ENCODE measurements at regions not wholly inside any gene's neighbourhood (a gene's known extent, or its start where the extent isn't known, plus 50 kb on each side); places are given as distances from the start of the nearest gene placed in this dataset.
"Not testable (repeated sequence)": the region's sequence is repeated elsewhere in the genome, so short reads cannot be mapped to it uniquely, and the experiment has no call there.

DNA sequence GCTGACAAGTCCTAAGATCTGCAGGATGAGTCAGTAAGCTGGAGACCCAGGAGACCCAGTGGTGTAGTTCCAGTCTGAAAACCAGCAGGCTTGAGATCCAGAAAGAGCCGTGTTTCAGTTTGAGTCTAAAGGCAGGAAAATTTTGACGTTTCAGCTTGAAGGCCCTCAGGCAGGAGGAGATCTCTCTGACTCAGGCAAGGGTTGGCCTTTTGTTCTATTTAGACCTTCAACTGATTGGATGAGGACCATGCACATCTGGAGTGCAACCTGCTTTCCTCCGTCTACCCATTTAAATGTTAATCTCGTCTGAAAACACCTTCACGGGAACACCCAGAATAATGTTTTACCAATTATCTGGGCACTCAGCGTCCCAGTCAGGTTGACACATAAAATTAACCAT lies 69.5 kb downstream of the NPIPA7 start:
- DNase-seq (ENCODE audit: extremely low read depth in 1 of 2, low read depth in 1 of 2) = not testable (repeated sequence)

DNA sequence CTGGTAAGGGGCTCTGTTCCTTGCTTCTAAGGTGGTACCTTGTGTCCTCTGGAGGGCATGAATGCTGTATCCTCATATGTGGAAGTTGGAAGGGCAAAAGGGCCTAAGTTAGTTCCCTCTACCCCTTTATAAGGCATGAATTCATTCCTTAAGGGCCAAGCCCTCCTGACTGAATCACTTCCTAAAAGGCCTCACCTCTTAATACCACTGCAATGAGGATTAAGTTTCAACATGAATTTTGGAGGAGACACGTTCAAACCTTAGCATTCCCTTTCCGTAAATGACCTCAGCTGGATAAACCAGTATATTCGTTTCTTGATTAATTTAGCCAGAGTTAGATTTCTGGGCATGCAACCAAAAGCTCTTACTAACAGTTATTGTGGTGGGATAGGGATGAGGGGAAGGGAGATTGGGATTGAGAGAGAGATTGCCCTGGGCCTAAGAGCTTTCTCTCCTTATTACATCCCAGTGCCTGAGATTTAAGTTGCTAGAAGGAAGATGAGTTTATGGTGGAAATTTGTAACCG lies 70.8 kb downstream of the NPIPA7 start:
- not testable (repeated sequence) for DNase-seq (ENCODE audit: extremely low read depth in 1 of 2, low read depth in 1 of 2)

DNA sequence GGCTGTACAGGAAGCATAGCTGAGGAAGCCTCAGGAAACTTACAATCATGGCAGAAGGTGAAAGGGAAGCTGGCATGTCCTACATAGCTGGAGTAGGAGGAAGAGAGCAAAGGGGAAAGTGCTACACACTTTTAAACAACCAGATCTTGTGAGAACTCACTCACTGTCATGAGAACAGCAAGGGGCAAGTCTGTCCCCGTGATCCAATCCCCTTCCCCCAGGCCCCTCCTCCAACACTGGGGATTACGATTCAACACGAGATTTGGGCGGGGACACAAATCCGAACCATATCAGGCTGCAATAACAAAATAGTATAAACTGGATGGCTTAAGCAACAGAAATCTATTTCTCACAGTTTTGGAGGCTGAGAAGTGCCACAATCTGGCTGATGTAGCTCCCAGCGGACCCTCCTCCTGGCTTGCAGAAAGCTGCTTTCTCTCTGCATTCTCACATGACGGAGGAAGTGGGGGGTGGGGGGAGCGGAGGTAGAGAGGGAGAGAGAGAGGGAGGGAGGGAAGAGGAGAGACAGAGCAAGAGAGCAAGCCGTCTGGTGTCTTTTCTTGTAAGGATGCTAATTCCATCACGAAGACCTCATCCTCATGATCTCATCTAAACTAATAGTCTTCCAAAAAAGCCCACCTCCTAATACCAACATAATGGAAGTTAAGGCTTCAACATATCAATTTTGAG lies 72.9 kb downstream of the NPIPA7 start:
- not testable (repeated sequence) for DNase-seq (ENCODE audit: extremely low read depth in 1 of 2, low read depth in 1 of 2)

DNA sequence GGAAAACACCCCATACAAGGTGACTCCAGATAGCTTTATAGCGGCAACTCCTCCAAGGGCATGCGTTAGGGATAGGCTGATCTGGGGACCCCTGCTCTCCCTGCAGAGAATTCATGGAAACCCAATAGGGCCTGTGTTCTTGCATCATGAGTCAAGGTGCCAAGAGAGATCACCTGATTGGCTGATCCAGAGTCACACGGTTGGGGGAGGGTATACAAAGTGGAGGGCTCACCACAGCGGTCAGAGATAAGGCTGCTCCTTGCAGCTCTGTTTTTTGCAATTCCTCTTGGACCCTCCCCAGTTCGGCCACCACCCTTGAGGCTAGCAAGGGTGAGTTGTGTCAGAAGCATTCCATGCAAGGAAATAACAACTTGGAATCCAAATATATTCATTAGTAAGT lies 79.6 kb downstream of the NPIPA7 start:
- DNase-seq (ENCODE audit: extremely low read depth in 1 of 2, low read depth in 1 of 2) = not testable (repeated sequence)

DNA sequence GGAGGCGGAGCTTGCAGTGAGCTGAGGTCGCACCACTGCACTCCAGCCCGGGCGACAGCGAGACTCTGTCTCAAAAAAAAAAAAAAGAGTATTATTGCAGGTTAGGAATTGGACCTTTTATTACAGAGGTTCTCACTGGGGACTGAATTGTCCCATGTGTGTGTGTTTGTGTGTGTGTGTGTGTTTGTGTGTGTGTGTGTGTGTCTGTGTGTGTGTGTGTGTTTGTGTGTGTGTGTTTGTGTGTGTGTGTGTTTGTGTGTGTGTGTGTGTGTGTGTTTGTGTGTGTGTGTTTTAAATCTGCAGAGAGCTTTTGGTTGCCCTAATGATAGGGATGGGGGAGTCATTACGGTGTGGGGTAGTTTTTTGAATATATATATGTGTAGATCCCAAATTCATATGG lies 84.9 kb downstream of the NPIPA7 start:
- DNase-seq (ENCODE audit: extremely low read depth in 1 of 2, low read depth in 1 of 2) = not testable (repeated sequence)

DNA sequence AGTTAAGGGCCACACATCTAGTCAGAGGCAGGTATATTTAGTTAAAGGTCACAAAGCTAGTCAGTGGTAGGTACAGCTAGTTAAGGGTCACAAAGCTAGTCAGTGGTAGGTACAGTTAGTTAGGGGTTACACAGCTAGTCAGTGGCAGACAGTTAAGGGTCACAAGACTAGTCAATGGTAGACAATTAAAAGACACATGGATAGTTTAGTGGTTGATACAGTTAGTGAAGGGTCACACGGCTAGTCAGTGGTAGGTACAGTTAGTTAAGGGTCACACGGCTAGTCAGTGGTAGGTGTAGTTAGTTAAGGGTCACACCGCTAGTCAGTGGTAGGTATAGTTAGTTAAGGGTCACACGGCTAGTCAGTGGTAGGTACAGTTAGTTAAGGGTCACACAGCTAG lies 110.0 kb downstream of the NPIPA7 start:
- not testable (repeated sequence) for DNase-seq (ENCODE audit: extremely low read depth in 1 of 2, low read depth in 1 of 2)

DNA sequence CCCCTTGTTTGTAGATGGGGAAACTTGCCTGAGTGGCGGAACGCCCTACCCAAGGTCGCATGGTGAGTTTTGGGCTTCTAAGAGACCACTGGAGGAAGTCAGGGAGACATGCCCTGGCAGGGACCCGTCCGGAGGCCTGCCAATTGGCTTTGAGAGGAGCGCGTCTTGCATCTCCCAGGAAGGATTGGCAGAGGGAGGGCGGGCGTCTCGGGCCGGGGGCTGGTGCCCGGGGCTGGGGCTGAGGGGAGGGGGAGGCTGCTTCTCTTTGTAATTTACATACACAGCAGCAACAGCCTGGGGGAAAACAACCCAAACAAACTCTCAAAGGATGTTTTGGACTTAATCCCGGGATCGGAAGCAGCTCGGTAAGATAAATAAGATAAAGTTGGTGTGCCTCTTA lies 110.5 kb downstream of the NPIPA7 start:
- not testable (repeated sequence) for DNase-seq (ENCODE audit: extremely low read depth in 1 of 2, low read depth in 1 of 2)

DNA sequence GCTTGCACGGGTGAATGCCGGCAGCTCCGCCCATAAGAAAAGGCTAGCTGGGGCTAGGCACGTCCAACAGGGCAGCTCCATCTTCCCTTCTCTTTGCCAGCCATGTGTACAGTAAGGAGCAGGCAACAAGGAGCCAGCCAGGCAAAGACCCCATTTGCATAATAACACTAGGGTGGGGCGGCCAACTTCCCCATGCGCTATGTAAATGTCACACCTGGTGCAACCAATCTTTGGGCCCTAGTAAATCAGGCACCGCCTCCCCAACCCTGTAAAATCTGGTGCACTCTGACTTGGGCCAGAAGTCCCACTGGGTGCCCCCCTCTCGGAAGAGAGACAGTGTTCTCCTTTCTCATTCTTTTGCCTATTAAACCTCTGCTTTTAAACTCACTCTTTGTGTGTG lies 115.2 kb downstream of the NPIPA7 start:
- not testable (repeated sequence) for DNase-seq (ENCODE audit: extremely low read depth in 1 of 2, low read depth in 1 of 2)

DNA sequence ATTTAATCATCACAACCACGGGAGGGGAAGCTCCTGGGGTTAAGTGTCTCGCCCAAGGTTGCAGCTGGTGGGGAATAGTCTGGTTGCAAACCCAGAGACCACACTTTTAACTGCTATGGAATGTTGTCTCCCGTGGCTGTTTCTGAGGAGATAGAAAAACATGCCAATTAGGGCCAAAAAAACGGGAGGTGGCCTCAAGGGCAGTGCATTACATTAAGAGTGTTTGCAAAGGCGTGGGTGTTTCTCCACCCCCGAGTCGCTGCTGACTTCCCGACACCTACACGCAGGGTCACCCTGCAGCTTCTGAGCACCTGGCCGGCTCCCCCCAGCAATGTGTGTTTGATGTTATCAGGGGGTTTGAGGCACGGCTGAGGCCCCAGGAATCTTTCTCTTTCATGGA lies 116.1 kb downstream of the NPIPA7 start:
- DNase-seq (ENCODE audit: extremely low read depth in 1 of 2, low read depth in 1 of 2) = not testable (repeated sequence)

DNA sequence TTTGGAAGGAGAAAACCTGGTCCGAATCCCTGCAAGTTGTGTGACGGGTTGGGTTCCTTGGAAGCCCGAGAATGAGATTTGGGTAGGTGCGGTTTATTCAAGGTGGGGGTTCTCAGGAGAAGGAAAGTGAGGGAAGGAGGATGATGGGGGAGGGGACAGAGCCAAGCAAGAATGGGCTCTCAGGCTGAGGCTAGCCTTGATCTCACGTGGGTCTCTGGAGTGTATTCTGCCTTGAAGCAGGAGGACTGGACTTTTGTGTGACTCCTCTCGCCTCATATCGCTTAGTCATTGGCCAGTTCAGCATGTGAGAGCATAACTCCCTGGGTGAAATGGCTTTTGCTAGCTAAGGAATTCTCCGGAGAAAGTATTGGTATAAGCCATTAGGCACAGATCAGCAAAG lies 120.9 kb downstream of the NPIPA7 start:
- DNase-seq (ENCODE audit: extremely low read depth in 1 of 2, low read depth in 1 of 2) = not testable (repeated sequence)

DNA sequence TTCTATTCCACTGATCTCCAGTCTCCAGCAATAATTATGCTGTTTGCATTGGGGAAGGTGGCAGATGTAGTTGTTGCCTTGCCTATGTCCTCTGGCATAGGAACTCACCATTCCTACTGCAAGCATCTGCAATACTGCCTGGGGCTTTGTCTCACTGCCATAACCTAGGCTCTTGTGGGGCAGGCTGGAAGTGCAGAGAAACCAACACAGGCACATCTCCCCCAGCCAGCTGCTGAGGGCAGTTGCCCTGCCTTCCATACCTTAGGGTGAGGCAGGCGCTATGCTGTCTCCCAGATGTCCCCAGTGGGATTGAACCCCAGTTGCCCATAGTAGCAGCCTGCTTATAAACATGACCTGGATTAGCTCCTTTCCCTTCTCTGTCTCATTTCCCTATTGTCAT lies 128.1 kb downstream of the NPIPA7 start:
- DNase-seq (ENCODE audit: extremely low read depth in 1 of 2, low read depth in 1 of 2) = not testable (repeated sequence)

DNA sequence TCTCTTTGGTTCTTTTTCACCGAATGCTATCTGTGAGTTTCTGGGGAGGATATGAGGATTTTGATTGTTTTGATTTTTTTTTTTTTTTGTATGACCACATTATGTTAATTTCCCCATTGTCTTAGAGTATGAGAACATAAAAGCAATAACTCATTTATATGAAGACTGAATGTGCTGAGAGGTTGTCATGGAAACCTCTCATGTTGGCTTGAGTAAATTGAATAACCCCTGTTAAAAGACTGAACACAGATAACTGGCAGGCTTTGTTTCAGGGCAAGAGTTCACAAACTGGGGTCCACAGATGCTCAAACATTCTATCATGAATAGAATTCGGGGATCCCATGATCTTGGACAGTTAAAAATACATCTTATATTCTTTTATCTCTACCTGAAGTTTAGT lies 129.4 kb downstream of the NPIPA7 start:
- not testable (repeated sequence) for DNase-seq (ENCODE audit: extremely low read depth in 1 of 2, low read depth in 1 of 2)

DNA sequence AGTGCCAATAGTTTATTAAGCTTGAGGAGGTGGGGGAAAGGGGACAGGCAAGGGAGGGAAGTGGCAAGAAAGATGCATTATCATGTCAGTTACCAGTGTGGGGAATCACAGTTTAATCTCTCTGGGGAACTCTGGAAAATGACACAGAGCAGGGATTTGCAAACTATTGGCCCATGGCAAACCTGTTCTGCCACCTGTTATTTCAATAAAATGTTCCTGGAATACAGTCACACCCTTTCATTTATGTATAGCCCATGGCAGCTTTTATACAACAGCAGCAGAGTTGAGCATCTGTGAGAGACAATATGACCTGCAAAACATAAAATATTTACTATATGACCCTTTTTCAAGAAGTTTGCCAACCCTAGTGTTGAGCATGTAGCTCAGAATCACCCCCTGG lies 140.5 kb downstream of the NPIPA7 start:
- not testable (repeated sequence) for DNase-seq (ENCODE audit: extremely low read depth in 1 of 2, low read depth in 1 of 2)

DNA sequence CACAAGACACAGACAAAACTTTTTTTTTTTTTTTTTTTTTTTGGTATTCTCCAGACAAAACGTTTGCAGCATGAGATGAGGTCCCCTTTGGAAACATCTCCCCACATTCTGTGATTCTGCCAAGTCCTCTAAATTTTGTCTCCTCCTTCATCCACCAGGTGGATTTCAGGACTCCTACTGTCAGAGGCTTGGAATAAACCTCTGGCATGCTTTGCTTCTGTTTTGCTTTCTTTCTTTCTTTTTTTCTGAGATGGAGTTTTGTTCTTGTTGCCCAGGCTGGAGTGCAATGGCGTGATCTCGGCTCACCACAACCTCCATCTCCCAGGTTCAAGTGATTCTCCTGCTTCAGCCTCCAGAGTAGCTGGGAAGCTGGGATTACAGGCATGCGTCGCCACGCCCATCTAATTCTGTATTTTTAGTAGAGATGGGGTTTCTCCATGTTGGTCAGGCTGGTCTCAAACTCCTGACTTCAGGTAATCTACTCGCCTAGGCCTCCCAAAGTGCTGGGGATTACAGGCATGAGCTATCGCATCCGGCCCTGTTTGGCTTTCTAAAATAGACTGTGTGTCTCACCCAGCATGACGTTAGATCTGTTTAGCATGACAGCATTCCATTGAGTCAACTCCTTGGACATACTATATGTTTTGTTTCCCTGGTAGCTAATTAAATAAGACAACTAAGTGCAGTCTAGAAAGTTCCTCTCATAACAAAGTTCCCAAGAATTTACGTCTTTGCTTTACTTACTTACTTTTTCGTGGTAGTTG lies 142.5 kb downstream of the NPIPA7 start:
- not testable (repeated sequence) for DNase-seq (ENCODE audit: extremely low read depth in 1 of 2, low read depth in 1 of 2)

DNA sequence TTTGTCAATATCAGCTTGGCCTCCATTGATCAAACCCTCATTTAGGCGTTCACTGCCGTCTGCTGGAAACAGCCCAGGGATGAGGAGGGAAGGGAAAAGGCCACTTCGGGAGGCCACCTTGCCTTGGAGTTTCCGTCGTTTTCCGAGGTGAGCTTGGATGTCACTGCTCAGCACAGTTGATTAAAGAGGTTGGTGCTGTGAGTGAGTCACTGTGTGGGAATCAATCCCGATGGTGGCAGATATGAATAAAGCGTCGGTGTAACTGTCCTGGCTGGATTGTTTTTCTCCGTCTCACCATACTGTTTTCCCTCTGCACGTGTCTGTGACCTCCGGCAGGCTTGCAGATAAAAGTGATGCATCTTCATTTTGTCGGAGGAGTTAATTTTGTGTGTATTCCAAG lies 148.1 kb downstream of the NPIPA7 start:
- DNase-seq (ENCODE audit: extremely low read depth in 1 of 2, low read depth in 1 of 2) = not testable (repeated sequence)

DNA sequence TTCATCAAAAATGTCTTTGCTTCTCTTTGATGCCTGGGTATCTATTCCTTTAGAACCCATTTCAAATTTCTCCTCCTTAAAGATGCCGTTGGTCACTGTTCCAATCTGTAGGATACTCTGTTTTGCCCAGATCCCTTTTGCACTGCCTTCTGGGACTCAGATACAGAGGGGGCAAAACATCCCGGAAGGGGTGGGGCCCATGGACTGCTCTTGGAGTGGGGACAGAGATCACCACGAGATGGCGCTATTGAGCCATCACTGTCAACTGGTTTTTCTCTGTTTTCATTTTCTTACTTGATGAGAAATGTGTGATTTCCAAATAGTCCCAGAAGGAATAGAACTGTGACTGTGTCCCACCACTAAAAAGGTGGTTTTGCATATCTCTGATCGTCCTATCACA lies 151.8 kb downstream of the NPIPA7 start:
- DNase-seq (ENCODE audit: extremely low read depth in 1 of 2, low read depth in 1 of 2) = not testable (repeated sequence)

DNA sequence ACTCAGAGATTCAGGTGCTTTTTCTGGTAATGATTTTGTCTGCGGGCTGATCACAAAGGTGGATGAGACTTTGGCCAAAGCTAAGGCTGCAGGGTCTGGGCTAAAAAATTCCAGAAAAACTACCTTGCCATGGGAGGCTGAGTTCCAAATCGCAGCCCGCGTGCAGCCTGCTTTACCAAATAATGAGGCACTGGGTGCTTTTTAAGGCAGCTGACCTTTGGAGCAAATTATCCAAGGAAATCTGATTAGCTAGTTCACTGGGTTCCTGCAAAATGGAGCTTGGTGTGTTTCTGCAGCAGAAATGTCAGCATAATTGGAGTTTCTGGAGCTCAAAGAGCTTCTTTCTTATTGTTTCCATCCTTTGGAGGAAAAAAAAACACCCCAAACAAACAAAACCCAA lies 156.6 kb downstream of the NPIPA7 start:
- not testable (repeated sequence) for DNase-seq (ENCODE audit: extremely low read depth in 1 of 2, low read depth in 1 of 2)

DNA sequence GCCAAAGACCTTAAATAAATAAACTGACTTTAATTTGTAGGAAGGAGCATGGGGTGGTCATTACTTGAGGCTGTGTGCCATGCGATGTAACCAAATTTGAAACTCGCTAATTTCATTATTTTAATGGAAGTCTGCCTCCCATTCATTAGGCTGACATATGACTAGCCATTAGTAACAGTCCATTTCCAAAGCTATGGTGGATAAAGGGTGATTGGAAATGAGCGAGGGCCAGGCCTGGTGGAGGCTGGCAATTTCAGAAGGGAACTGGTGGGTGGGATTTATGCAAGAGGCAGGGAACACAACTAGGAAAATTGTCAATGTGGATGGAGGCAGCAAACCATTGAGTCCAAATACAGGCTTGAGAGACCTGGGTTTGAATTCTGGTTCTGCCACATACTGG lies 157.2 kb downstream of the NPIPA7 start:
- DNase-seq (ENCODE audit: extremely low read depth in 1 of 2, low read depth in 1 of 2) = not testable (repeated sequence)

DNA sequence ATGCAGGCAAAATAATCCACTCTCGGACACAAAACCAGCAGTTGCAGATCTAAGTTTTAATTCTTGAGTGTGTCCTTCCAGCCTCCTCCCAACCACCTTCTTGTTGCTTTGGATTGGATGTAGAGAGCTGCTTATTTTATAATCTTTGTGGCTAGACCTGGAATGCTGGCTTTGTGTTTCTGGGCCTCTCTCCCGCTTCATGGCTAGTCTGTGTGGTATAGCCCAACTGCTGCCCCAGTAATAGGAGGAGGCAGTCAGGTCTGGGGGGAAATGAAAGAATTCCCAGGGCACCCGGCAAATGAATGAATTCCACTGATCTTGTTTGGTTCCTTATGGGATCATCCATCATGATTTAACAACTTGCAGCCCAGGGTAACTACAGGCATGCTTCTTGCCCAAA lies 170.8 kb downstream of the NPIPA7 start:
- not testable (repeated sequence) for DNase-seq (ENCODE audit: extremely low read depth in 1 of 2, low read depth in 1 of 2)

DNA sequence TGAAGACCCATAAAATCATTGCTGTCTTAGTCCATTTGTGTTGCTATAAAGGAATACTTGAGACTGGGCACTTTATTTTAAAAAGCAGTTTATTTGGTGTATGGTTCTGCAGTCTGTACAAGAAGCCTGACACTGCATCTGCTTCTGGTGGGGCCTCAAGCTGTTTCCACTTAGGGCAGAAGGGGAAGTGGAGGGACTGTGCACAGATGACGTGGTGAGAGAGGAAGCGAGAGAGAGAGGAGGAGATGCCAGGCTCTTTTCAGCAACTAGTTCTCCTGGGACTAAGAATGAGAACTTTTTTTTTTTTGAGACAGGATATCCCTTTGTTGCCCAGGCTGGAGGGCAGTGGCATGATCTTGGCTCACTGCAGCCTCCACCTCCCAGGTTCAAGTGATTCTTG lies 171.9 kb downstream of the NPIPA7 start:
- DNase-seq (ENCODE audit: extremely low read depth in 1 of 2, low read depth in 1 of 2) = not testable (repeated sequence)

DNA sequence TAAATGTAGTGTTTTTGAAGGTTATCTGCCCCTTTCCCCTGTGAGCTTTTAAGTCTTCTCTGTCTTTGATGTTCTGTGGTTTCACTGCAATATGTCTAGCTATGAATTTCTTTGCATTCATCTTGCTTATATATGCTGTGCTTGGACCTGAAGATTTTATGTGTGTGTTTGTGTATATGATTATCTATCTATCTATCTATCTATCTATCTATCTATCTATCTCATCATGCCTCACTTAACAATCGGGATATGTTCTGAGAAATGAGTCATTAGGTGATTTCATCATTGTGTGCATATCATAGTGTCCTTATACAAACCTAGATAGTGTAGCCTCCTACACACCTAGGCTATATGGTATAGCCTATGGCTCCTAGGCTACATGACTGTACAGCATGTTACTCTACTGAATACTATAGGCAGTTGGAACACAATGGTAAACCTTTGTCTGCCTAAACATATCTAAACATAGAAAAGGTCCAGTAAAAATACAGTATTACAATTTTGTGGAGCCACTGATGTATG lies 173.9 kb downstream of the NPIPA7 start:
- not testable (repeated sequence) for DNase-seq (ENCODE audit: extremely low read depth in 1 of 2, low read depth in 1 of 2)
